GM23338 (cell line): ENCODE measurements at regions not wholly inside any gene's neighbourhood (a gene's known extent, or its start where the extent isn't known, plus 50 kb on each side); places are given as distances from the start of the nearest gene placed in this dataset.

ENCODE experiments used
- ATAC-seq: fragments of 200-7000 bp; cut with Tn5 transposase; 3 replicates; pipeline ENCODE4 v1.9.1; 2020
- DNase-seq: peaks from one replicate; pipeline ENCODE4 v3.0.0-alpha.2; 2015; ENCODE audit warnings: low spot score
- H2AFZ ChIP-seq: fragments of 200-600 bp; sonication (generic); 2 replicates; pipeline ENCODE4 v1.8.0; 2016; ENCODE audit warnings: antibody characterized with exemption, mild to moderate bottlenecking, moderate library complexity
- H3F3A ChIP-seq: fragments of 200-600 bp; sonication (generic); replicated peaks from 2 replicates; pipeline ENCODE4 v1.8.0; 2017; ENCODE audit warnings: antibody characterized with exemption, mixed run types, low read depth
- H3K27ac ChIP-seq: fragments of 200-600 bp; sonication (generic); 2 replicates; pipeline ENCODE4 v1.6.1; 2016; ENCODE audit warnings: low read depth
- H3K27me3 ChIP-seq: fragments of 200-600 bp; sonication (generic); 2 replicates; pipeline ENCODE4 v1.8.0; 2016; ENCODE audit warnings: mild to moderate bottlenecking, mixed run types, moderate library complexity; ENCODE audit not compliant: insufficient read depth
- H3K36me3 ChIP-seq: fragments of 200-600 bp; sonication (generic); 2 replicates; pipeline ENCODE4 v1.8.0; 2016; ENCODE audit warnings: mild to moderate bottlenecking; ENCODE audit not compliant: insufficient read depth
- H3K4me1 ChIP-seq: fragments of 200-600 bp; sonication (generic); 2 replicates; pipeline ENCODE4 v1.8.0; 2016; ENCODE audit warnings: mild to moderate bottlenecking, moderate library complexity; ENCODE audit not compliant: insufficient read depth
- H3K4me2 ChIP-seq: fragments of 200-600 bp; sonication (generic); 2 replicates; pipeline ENCODE4 v1.7.1; 2017; ENCODE audit warnings: mixed run types
- H3K4me3 ChIP-seq: fragments of 200-600 bp; sonication (generic); 2 replicates; pipeline ENCODE4 v1.6.1; 2016; ENCODE audit warnings: mixed run types
- H3K79me2 ChIP-seq: fragments of 200-600 bp; sonication (generic); replicated peaks from 2 replicates; pipeline ENCODE4 v1.8.0; 2017; ENCODE audit warnings: mild to moderate bottlenecking; ENCODE audit not compliant: insufficient read depth
- H3K9me2 ChIP-seq: fragments of 200-600 bp; sonication (generic); 2 replicates; pipeline ENCODE4 v1.8.0; 2017; ENCODE audit not compliant: insufficient read depth
- H4K20me1 ChIP-seq: fragments of 200-600 bp; sonication (generic); replicated peaks from 2 replicates; pipeline ENCODE4 v1.8.0; 2017; ENCODE audit warnings: mild to moderate bottlenecking; ENCODE audit not compliant: insufficient read depth
- H3K27ac Mint-ChIP-seq: 2 replicates; pipeline ENCODE4 v1.8.0; 2020; ENCODE audit warnings: inconsistent platforms, mild to moderate bottlenecking, moderate library complexity, mixed read lengths
- H3K27me3 Mint-ChIP-seq: 3 replicates; pipeline ENCODE4 v1.8.0; 2022; ENCODE audit warnings: low read depth, mild to moderate bottlenecking, moderate library complexity, mixed read lengths, inconsistent platforms; ENCODE audit not compliant: insufficient read depth, poor library complexity
- H3K36me3 Mint-ChIP-seq: 3 replicates; pipeline ENCODE4 v1.8.0; 2021; ENCODE audit warnings: low read depth, mild to moderate bottlenecking, inconsistent platforms, moderate library complexity, mixed read lengths
- H3K4me1 Mint-ChIP-seq: 3 replicates; pipeline ENCODE4 v1.8.0; 2020; ENCODE audit warnings: mild to moderate bottlenecking, inconsistent platforms, mixed read lengths
- H3K4me3 Mint-ChIP-seq: 3 replicates; pipeline ENCODE4 v1.8.0; 2021; ENCODE audit warnings: moderate library complexity, mild to moderate bottlenecking, inconsistent platforms, mixed read lengths
- H3K9me3 Mint-ChIP-seq: 3 replicates; pipeline ENCODE4 v1.8.0; 2020; ENCODE audit warnings: moderate library complexity, mild to moderate bottlenecking, inconsistent platforms, mixed read lengths
- JUNB ChIP-seq: IDR thresholded peaks from one replicate; pipeline ENCODE4 v1.6.1; 2016; ENCODE audit warnings: antibody characterized with exemption; ENCODE audit not compliant: unreplicated experiment
- TF ChIP-seq, protein P1 (sequence below): fragments of 250-450 bp; sonication (Bioruptor Pico); IDR thresholded peaks from 2 replicates; pipeline ENCODE4 v1.5.0; 2020; ENCODE audit warnings: mild to moderate bottlenecking, moderate library complexity
- TF ChIP-seq, protein P2 (sequence below): IDR thresholded peaks from 2 replicates; pipeline ENCODE4 v1.6.1; 2016; ENCODE audit warnings: antibody characterized with exemption
- TF ChIP-seq, protein P3 (sequence below), 2 experiments: fragments of 200-600 bp in 1 of 2; sonication (generic) in 1 of 2; conservative IDR thresholded peaks; 2 replicates each; pipeline versions ENCODE4 v1.5.1 to v1.6.1; 2016 to 2017; ENCODE audit warnings: antibody characterized with exemption in 2 of 2, low read depth in 2 of 2, mild to moderate bottlenecking in 2 of 2, moderate library complexity in 1 of 2

DNA sequence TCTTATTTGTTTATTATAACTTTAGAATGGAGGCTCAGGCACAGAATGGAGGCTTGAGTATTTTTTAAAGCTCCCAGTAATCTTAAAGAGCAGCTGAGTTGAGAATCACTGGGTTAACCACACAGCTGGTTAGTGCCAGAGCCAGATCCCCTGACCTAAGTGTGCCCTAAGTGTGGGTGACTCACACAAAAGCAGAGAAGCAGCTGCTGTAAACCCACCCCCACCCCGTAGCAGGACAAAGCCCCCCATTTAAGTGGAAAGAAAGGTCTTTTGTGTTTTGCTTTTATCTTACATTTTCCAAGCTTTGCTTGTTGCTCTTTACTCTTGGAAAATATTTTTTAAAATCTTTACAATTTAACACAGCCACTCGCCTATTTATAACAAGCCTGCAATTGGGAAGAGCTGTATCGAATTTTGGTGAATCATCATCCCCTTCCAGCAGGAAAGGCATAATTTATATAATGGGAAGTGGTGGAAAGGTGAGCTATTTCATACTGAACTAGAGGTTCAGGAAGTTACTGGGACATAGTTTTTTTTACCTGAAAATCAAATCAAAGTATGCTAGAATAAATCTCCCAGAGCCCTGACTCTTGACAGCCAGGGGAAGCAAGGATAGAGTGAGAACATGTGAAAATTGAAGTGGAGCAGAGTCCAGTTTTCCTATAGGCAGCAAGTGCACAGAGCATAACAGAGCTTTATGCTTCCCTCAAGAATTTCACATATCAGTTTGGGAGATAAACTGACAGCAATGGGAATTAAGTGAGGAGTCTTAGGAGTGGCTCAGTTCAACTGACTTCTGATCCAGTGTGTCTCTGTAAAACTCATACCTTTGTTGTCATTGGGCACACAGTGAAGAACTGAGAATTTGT lies 405.7 kb downstream of the AASDHPPT start (continued):
- TF ChIP-seq, protein P1, sequence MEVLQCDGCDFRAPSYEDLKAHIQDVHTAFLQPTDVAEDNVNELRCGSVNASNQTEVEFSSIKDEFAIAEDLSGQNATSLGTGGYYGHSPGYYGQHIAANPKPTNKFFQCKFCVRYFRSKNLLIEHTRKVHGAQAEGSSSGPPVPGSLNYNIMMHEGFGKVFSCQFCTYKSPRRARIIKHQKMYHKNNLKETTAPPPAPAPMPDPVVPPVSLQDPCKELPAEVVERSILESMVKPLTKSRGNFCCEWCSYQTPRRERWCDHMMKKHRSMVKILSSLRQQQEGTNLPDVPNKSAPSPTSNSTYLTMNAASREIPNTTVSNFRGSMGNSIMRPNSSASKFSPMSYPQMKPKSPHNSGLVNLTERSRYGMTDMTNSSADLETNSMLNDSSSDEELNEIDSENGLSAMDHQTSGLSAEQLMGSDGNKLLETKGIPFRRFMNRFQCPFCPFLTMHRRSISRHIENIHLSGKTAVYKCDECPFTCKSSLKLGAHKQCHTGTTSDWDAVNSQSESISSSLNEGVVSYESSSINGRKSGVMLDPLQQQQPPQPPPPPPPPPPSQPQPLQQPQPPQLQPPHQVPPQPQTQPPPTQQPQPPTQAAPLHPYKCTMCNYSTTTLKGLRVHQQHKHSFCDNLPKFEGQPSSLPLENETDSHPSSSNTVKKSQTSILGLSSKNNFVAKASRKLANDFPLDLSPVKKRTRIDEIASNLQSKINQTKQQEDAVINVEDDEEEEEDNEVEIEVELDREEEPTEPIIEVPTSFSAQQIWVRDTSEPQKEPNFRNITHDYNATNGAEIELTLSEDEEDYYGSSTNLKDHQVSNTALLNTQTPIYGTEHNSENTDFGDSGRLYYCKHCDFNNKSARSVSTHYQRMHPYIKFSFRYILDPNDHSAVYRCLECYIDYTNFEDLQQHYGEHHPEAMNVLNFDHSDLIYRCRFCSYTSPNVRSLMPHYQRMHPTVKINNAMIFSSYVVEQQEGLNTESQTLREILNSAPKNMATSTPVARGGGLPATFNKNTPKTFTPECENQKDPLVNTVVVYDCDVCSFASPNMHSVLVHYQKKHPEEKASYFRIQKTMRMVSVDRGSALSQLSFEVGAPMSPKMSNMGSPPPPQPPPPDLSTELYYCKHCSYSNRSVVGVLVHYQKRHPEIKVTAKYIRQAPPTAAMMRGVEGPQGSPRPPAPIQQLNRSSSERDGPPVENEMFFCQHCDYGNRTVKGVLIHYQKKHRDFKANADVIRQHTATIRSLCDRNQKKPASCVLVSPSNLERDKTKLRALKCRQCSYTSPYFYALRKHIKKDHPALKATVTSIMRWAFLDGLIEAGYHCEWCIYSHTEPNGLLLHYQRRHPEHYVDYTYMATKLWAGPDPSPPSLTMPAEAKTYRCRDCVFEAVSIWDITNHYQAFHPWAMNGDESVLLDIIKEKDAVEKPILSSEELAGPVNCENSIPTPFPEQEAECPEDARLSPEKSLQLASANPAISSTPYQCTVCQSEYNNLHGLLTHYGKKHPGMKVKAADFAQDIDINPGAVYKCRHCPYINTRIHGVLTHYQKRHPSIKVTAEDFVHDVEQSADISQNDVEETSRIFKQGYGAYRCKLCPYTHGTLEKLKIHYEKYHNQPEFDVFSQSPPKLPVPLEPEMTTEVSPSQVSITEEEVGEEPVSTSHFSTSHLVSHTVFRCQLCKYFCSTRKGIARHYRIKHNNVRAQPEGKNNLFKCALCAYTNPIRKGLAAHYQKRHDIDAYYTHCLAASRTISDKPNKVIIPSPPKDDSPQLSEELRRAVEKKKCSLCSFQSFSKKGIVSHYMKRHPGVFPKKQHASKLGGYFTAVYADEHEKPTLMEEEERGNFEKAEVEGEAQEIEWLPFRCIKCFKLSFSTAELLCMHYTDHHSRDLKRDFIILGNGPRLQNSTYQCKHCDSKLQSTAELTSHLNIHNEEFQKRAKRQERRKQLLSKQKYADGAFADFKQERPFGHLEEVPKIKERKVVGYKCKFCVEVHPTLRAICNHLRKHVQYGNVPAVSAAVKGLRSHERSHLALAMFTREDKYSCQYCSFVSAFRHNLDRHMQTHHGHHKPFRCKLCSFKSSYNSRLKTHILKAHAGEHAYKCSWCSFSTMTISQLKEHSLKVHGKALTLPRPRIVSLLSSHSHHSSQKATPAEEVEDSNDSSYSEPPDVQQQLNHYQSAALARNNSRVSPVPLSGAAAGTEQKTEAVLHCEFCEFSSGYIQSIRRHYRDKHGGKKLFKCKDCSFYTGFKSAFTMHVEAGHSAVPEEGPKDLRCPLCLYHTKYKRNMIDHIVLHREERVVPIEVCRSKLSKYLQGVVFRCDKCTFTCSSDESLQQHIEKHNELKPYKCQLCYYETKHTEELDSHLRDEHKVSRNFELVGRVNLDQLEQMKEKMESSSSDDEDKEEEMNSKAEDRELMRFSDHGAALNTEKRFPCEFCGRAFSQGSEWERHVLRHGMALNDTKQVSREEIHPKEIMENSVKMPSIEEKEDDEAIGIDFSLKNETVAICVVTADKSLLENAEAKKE, result no peak
- TF ChIP-seq, protein P2, sequence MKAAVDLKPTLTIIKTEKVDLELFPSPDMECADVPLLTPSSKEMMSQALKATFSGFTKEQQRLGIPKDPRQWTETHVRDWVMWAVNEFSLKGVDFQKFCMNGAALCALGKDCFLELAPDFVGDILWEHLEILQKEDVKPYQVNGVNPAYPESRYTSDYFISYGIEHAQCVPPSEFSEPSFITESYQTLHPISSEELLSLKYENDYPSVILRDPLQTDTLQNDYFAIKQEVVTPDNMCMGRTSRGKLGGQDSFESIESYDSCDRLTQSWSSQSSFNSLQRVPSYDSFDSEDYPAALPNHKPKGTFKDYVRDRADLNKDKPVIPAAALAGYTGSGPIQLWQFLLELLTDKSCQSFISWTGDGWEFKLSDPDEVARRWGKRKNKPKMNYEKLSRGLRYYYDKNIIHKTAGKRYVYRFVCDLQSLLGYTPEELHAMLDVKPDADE, result no peak

GRCh38 chr11:106491751-106492150 lies 414.3 kb downstream of the AASDHPPT start:
- Mint-ChIP-seq H3K36me3 (no peaks in the 10 kb centered on the region), H3K9me3 (no peaks in the 10 kb centered on the region; the same call in 2 of the 3 replicates), H3K27ac (no peak overlapping the region), H3K27me3 (peaks cover 2% of the 10 kb centered on the region), H3K4me3 (no peak overlapping the region), H3K4me1 (no peaks in the 10 kb centered on the region)
- Histone ChIP-seq H3K4me1 (no peaks in the 10 kb centered on the region), H3K27ac (no peak overlapping the region), H3K4me2 (no peak overlapping the region), H3K36me3 (no peaks in the 10 kb centered on the region), H3K4me3 (no peak overlapping the region), H3K9me2 (no peaks in the 10 kb centered on the region; the same call in 1 of the 2 replicates), H3F3A (no peaks in the 10 kb centered on the region), H2AFZ (no peak overlapping the region), H3K79me2 (no peaks in the 10 kb centered on the region), H4K20me1 (no peaks in the 10 kb centered on the region), H3K27me3 (no peaks in the 10 kb centered on the region)
- ATAC-seq, result no peak
- no peak for DNase-seq
- no peak for TF ChIP-seq JUNB
- TF ChIP-seq, protein P2, result no peak
- TF ChIP-seq, protein P3, sequence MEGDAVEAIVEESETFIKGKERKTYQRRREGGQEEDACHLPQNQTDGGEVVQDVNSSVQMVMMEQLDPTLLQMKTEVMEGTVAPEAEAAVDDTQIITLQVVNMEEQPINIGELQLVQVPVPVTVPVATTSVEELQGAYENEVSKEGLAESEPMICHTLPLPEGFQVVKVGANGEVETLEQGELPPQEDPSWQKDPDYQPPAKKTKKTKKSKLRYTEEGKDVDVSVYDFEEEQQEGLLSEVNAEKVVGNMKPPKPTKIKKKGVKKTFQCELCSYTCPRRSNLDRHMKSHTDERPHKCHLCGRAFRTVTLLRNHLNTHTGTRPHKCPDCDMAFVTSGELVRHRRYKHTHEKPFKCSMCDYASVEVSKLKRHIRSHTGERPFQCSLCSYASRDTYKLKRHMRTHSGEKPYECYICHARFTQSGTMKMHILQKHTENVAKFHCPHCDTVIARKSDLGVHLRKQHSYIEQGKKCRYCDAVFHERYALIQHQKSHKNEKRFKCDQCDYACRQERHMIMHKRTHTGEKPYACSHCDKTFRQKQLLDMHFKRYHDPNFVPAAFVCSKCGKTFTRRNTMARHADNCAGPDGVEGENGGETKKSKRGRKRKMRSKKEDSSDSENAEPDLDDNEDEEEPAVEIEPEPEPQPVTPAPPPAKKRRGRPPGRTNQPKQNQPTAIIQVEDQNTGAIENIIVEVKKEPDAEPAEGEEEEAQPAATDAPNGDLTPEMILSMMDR (conservative IDR thresholded peaks at IDR 0.05; ENCODE audit: low read depth in 2 of 2), result no peak
